ENCODE measurements at regions not wholly inside any gene's neighbourhood (a gene's known extent, or its start where the extent isn't known, plus 50 kb on each side); places are given as distances from the start of the nearest gene placed in this dataset.

DNA sequence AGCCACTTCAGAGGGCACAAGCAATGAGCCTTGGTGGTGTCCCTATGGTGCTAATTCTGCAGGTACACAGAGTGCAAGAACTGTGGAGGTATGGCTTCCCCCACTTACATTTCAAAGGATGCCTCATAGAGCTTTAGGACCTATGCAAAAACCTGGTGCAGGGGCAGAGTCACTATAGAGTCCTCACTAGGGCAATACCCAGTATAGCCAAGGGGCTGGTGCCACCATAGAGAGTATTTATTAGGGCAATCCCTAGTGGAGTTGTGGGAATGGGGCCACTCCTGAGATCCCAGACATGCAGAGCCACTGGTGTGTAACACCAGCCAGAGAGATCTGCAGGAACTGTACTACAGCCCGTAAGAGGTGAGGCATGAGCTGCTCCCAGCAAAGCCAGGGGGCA, 312.2 kb downstream of the SLC4A3 start:
- no peak for TF ChIP-seq CBFB (CRISPR knock-in tag; IDR thresholded peaks at IDR 0.05)
- TF ChIP-seq KDM4B (CRISPR knock-in tag; IDR thresholded peaks at IDR 0.05): no peak
- TF ChIP-seq ZNF407 (CRISPR knock-in tag; IDR thresholded peaks at IDR 0.05; ENCODE audit: not compliant biosample characterization): no peak
- TF ChIP-seq SAFB2 (CRISPR knock-in tag; IDR thresholded peaks at IDR 0.05; ENCODE audit: borderline replicate concordance, low read depth): no peak
- no peak for TF ChIP-seq EZH2 (conservative IDR thresholded peaks at IDR 0.05; ENCODE audit: low read depth, low read length)
- TF ChIP-seq MYC (CRISPR knock-in tag; IDR thresholded peaks at IDR 0.05; ENCODE audit: borderline replicate concordance): no peak
- TF ChIP-seq, protein P1, sequence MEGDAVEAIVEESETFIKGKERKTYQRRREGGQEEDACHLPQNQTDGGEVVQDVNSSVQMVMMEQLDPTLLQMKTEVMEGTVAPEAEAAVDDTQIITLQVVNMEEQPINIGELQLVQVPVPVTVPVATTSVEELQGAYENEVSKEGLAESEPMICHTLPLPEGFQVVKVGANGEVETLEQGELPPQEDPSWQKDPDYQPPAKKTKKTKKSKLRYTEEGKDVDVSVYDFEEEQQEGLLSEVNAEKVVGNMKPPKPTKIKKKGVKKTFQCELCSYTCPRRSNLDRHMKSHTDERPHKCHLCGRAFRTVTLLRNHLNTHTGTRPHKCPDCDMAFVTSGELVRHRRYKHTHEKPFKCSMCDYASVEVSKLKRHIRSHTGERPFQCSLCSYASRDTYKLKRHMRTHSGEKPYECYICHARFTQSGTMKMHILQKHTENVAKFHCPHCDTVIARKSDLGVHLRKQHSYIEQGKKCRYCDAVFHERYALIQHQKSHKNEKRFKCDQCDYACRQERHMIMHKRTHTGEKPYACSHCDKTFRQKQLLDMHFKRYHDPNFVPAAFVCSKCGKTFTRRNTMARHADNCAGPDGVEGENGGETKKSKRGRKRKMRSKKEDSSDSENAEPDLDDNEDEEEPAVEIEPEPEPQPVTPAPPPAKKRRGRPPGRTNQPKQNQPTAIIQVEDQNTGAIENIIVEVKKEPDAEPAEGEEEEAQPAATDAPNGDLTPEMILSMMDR (CRISPR knock-in tag; IDR thresholded peaks at IDR 0.05): no peak
- no peak for TF ChIP-seq ARNTL (CRISPR knock-in tag; IDR thresholded peaks at IDR 0.05)
- no peak for TF ChIP-seq PHF8 (CRISPR knock-in tag; IDR thresholded peaks at IDR 0.05)
- TF ChIP-seq RAD21 (CRISPR knock-in tag; IDR thresholded peaks at IDR 0.05): no peak
- TF ChIP-seq ATF3 (CRISPR knock-in tag; IDR thresholded peaks at IDR 0.05): no peak
- TF ChIP-seq MAZ (IDR thresholded peaks at IDR 0.05; ENCODE audit: borderline replicate concordance, low read depth, low read length): no peak
- no peak for TF ChIP-seq MAZ (CRISPR knock-in tag; IDR thresholded peaks at IDR 0.05; ENCODE audit: low read depth)
- TF ChIP-seq SMYD3 (CRISPR knock-in tag; IDR thresholded peaks at IDR 0.05): no peak
- TF ChIP-seq E2F5 (CRISPR knock-in tag; conservative IDR thresholded peaks at IDR 0.05): no peak
